ENCODE measurements at regions not wholly inside any gene's neighbourhood (a gene's known extent, or its start where the extent isn't known, plus 50 kb on each side); places are given as distances from the start of the nearest gene placed in this dataset.

- Histone ChIP-seq H3K27me3 (no peaks in the 10 kb centered on the region), H3K4me3 (no peak overlapping the region), H3K4me1 (no peaks in the 10 kb centered on the region), H3K9me3 (no peaks in the 10 kb centered on the region), H3K36me3 (replicated peaks in 1 of 2; ENCODE audit: insufficient read depth in 1 of 2, low read depth in 2 of 2) (no peaks in the 10 kb centered on the region), H3K27ac (no peak overlapping the region)
- no peak for DNase-seq
- TF ChIP-seq POLR2A (IDR thresholded peaks at IDR 0.05) (no peak), CTCF (IDR thresholded peaks at IDR 0.05) (no peak)
- WGBS, 2 donors, result 71 to 73% methylated on average over 3 of the region's 3 CpGs
- intact Hi-C loops (cut with DNase I), result no loop called here
- no peak for ATAC-seq
These were observed 60.4 kb upstream of the ADO start for GRCh38 chr10:62744136-62744535.

- ATAC-seq, result no peak
- no peak for TF ChIP-seq CTCF (IDR thresholded peaks at IDR 0.05)
- no peak for TF ChIP-seq POLR2A (IDR thresholded peaks at IDR 0.05)
- no peak for DNase-seq
- no peaks in the 10 kb centered on the region for H3K27me3 ChIP-seq
- 65 to 72% methylated on average over 2 of the region's 2 CpGs for WGBS, 2 donors
- no peaks in the 10 kb centered on the region for H3K4me1 ChIP-seq
- H3K27ac ChIP-seq, result no peak overlapping the region
- intact Hi-C loops (cut with DNase I), result no loop called here
- H3K36me3 ChIP-seq (replicated peaks in 1 of 2; ENCODE audit: insufficient read depth in 1 of 2, low read depth in 2 of 2), result no peaks in the 10 kb centered on the region
- H3K9me3 ChIP-seq, result no peaks in the 10 kb centered on the region
- no peak overlapping the region for H3K4me3 ChIP-seq
These were observed 58.9 kb upstream of the ADO start for GRCh38 chr10:62745581-62745980.

GRCh38 chr10:62746951-62747729 is 57.4 kb upstream of the ADO start:
- H3K27ac ChIP-seq, result no peak overlapping the region
- intact Hi-C loops (cut with DNase I), result no loop called here
- H3K36me3 ChIP-seq (replicated peaks in 1 of 2; ENCODE audit: insufficient read depth in 1 of 2, low read depth in 2 of 2), result no peaks in the 10 kb centered on the region
- DNase-seq, result no peak
- no peak for TF ChIP-seq CTCF (IDR thresholded peaks at IDR 0.05)
- TF ChIP-seq POLR2A (IDR thresholded peaks at IDR 0.05), result no peak
- WGBS, 2 donors, result 73 to 81% methylated on average over 3 of the region's 3 CpGs
- no peaks in the 10 kb centered on the region for H3K9me3 ChIP-seq
- H3K27me3 ChIP-seq, result no peaks in the 10 kb centered on the region
- ATAC-seq, result no peak
- no peaks in the 10 kb centered on the region for H3K4me1 ChIP-seq
- H3K4me3 ChIP-seq, result no peak overlapping the region

DNA sequence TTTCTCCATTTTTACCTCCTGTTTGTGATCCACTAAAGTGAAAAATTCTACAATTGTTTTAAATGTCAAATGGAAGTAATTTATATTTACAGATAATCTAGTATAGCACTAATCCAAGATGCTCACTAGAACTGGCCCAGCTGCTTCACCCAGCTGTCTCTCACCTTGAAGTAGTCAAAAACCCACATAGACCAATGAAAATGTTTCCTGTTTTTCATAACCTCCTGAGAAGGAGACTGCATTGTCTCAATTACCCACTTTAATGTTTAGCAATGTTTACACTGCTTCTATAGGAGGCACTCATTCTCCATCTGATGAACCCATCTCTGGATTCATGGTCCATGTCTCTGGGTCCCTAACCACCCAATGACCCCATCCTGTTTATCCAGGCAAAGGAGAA is 56.1 kb upstream of the ADO start:
- H3K4me1 ChIP-seq, result no peaks in the 10 kb centered on the region
- no peaks in the 10 kb centered on the region for H3K36me3 ChIP-seq (replicated peaks in 1 of 2; ENCODE audit: insufficient read depth in 1 of 2, low read depth in 2 of 2)
- no peak overlapping the region for H3K27ac ChIP-seq
- TF ChIP-seq POLR2A (IDR thresholded peaks at IDR 0.05) (no peak), CTCF (IDR thresholded peaks at IDR 0.05) (no peak)
- ATAC-seq (no peak), DNase-seq (no peak)
- H3K9me3 ChIP-seq, result no peaks in the 10 kb centered on the region
- H3K27me3 ChIP-seq, result no peaks in the 10 kb centered on the region
- intact Hi-C loops (cut with DNase I), result no loop called here
- H3K4me3 ChIP-seq, result no peak overlapping the region

DNA sequence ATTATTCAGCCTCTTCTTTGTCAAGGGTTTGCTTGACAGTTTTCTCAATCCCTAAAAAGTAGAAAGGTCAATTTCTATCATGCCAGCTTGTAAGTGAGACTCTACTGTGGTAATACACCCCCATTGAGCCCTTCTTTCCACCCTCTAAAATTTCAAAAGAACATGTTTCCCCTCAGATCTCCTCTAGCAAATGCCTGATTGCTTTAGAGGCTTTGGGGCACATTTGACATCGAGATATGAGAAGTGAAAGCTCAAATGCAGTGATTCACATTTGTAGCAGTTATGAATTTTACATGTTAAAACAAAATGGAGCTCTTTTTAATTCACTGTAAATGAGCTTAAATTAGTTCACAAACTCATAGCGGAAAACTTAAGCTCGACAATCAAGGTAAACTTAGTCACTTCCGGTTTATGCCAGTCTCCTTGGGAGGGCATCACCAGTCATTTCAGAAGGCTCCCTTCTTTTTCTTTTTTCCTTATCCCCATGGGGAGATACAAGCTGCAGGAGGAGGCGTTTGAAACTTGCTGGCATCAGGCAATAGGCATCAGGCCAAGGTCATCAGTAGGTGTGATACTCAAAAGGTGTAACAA is 55.3 kb upstream of the ADO start:
- H3K4me1 ChIP-seq, result no peaks in the 10 kb centered on the region
- 51 to 64% methylated on average over 5 of the region's 5 CpGs for WGBS, 2 donors
- H3K27ac ChIP-seq, result no peak overlapping the region
- DNase-seq, result no peak
- intact Hi-C loops (cut with DNase I), result no loop called here
- H3K27me3 ChIP-seq, result no peaks in the 10 kb centered on the region
- no peaks in the 10 kb centered on the region for H3K36me3 ChIP-seq (replicated peaks in 1 of 2; ENCODE audit: insufficient read depth in 1 of 2, low read depth in 2 of 2)
- no peak for ATAC-seq
- TF ChIP-seq POLR2A (IDR thresholded peaks at IDR 0.05), result no peak
- no peak for TF ChIP-seq CTCF (IDR thresholded peaks at IDR 0.05)
- H3K4me3 ChIP-seq, result no peak overlapping the region
- no peaks in the 10 kb centered on the region for H3K9me3 ChIP-seq

Data from body of pancreas (tissue), 4 donors.